HG02759 (cell line): ENCODE measurements at regions not wholly inside any gene's neighbourhood (a gene's known extent, or its start where the extent isn't known, plus 50 kb on each side); places are given as distances from the start of the nearest gene placed in this dataset.

Experiments used
- ATAC-seq: cut with Tn5 transposase; IDR thresholded peaks from one replicate; pipeline ENCODE4 v1.9.1; 2021; ENCODE audit warnings: mild to moderate bottlenecking, moderate library complexity; ENCODE audit not compliant: unreplicated experiment

DNA sequence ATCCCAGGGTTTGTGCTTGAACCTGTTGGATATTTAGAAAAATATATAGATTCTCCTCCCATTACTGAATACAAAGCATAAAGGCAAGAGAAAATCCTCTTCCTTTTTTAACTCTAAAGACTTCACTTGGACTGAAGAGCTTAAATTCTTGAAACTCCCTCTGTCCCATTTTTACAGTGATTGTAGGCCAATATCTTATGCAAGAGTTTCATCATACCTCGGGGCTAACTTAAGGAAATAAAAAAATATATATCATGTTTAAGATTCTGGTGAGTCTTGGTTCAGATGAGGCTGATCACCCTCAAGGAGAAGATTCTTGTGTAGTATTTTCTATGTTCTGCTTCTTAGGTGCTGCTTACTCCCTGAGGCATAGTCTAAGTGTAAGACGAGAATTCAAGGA, 1449.6 kb downstream of the C4orf33 start:
- ATAC-seq: no peak

DNA sequence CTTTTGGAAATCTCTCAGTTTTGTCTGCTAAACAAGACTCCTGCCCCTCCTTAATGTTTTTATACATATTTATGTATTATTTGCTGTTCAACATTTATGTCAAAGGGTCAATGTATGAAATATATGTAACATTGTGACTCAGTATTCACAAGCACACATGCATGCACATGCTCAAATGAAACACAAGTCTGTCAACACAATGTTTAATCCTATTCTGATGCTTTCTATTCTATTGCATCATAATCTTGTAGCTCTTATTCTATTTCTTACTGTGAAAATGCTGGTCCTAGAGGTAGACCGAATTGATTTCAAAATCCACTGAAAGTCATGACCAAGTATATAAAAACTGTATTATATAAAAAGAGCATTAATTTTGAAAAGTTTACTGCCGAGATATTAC, 1463.3 kb downstream of the C4orf33 start:
- ATAC-seq: no peak

DNA sequence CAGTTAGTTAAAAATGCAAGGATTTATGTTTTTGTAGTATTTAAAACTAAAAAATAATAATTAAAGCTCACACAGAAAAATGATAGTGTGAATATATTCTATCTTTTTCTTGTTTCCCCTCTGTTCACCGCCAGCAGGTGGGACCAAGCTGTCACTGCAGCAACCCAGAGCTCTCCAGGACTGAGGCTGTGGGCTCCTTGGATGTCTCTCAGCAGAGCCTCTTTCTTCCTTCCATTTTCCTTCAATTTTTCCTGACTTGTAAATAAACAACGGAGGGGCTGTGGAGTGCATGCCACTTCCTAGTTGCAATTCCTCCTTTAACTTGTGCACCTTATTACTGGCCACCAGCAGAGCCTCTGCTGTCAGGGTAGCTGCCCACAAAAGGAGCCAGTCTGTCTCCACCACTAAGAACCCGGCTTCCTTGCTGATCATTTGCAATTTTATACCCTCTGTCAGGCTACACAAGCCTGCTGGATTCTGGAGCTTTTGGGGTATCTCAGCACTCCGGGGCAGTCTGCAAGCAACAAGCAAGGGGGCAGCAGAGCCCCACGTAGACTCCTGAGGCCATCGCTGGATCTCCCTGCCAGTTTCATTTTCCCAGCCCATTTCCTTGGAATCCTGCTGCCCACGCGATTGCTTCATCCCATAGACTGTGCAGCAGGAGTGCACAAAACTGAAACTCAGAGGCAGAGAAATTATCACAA, 1467.4 kb downstream of the C4orf33 start:
- ATAC-seq: no peak

GRCh38 chr4:130563889-130564418, 1468.0 kb downstream of the C4orf33 start:
- ATAC-seq: no peak

- ATAC-seq: no peak
Measured at GRCh38 chr4:130568746-130569145, 1472.8 kb downstream of the C4orf33 start.

GRCh38 chr4:130573742-130574141, 1477.8 kb downstream of the C4orf33 start:
- no peak for ATAC-seq

DNA sequence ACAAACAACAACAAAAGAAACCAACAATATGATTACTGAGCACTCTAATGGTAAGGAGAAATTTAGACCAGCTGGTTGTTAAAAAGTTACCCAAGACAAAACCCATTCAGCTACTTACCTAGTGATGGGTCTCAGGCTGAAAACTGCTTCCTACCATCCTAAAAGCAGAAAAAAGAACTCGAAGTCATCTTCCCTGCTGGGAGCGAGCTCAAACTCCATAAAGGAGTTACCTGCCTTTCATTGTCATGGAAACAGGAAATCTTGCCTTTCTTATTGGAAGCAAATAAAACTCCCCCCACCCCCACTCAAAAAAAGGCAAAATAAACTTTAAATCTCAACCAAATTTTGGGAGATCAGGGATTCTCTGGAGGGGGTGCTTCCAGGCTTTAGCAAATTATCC, 1478.3 kb downstream of the C4orf33 start:
- no peak for ATAC-seq

DNA sequence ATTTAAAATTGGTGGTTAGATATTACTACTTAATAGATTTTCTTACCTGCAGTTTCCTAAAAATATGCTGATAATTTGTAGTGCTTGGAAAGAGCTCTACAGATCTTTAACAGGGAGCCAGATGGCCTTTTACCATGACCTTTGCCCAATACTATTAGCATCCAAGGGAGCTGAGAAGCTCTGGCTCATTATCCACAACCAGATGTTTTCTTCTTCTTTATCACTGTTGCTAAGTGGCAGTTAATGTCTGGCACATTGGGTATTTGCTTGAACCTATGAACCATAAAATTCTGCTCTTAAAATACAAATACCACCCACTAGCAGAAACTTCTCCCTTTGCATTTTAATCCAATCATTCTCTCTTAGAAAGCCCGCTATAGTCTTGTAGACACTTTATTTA, 1480.3 kb downstream of the C4orf33 start:
- no peak for ATAC-seq

DNA sequence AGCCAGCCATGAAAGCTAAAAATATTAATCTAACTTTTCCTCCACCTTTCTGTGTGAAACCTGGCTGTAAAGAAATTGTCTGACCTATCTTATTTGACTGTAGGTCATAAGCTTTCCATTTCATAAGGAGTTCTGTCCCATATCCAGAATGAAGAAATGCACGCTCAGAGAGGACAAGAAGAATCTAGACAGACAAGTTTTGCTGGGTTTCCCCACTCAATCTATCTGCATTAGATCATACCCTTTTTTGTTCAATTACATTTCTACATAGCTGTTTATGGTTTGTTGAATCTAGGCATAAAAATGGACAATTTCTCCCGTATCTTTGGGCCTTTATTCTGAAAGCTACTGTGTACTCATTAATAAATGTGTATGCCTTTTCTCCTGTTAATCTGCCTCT, 1495.1 kb downstream of the C4orf33 start:
- ATAC-seq: no peak

- no peak for ATAC-seq
Measured at GRCh38 chr4:130600706-130601105, 1504.8 kb downstream of the C4orf33 start.

GRCh38 chr4:130603043-130603442, 1507.1 kb downstream of the C4orf33 start:
- no peak for ATAC-seq

GRCh38 chr4:130608121-130608520, 1512.2 kb downstream of the C4orf33 start:
- no peak for ATAC-seq

DNA sequence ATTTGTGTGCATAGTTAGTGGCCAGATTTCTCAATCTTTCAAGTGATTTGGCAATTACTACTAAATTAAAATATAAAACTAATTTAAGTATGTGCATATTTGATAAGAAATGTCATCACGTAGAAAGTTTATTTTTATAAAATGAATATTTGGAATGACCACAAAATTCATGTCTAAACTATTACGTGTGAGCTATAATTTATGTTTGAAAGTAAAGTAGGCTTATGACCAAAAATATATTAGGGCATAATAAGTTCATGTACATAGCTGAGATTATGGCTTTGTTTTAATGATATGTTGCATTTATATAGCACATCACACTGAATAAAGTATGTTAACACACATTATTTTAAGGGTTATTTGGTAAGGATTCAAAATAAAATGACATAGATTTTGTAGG, 1532.6 kb downstream of the C4orf33 start:
- ATAC-seq: no peak

- ATAC-seq: no peak
Measured at GRCh38 chr4:130632731-130633604, 1537.0 kb downstream of the C4orf33 start.

DNA sequence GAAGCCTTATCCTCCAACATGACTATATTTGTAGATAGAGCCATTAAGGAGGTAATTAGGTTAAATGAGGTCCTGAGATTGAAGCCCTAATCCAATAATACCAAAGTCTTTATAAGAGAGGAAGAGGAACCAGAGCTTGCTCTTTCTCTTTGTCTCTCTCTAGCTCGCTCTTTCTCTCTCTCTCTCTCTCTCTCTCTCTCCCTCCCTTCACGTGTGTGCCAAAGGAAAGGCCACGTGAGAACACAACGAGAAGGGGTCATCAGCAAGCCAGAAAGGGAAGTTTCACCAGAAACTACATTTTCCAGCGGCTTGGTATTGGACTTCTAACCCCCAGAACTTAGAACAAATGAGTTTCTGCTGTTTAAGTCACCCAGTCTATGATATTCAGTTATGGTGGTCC, 1540.5 kb downstream of the C4orf33 start:
- ATAC-seq: no peak

GRCh38 chr4:130640592-130640991, 1544.6 kb downstream of the C4orf33 start:
- ATAC-seq: no peak

- ATAC-seq: no peak
Measured at GRCh38 chr4:130646886-130647285, 1550.9 kb downstream of the C4orf33 start.

DNA sequence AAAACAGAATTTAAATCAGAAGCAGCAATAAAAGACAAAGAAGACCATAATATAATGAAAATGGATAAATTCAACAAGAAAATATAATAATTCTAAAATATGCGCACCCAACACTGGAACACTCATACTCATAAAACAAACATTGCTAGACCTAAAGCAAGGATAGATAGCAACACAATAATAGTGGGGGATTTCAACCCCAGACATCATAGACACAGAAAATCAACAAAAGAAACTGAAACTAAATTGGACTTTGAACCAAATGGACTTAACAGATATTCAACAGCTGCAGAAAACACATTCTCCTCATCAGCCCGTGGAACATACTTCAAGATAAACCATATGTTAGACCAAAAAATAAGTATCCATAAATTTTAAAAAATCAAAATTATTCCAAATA, 1552.6 kb downstream of the C4orf33 start:
- no peak for ATAC-seq

DNA sequence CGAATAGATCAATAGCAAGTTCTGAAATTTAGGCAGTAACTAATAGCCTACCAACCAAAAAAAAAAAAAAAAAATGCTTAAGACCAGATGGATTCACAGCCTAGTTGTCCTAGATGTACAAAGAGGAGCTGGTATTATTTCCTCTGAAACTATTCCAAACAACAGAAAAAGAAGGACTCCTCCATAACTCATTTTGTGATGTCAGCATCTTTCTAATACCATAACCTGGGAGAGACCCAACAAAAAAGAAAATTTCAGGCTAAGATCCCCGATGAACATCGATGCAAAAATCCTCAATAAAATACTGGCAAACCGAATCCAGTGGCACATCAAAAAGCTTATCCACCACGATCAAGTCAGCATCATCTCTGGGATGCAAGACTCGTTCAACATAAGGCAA, 1557.9 kb downstream of the C4orf33 start:
- ATAC-seq: no peak

GRCh38 chr4:130659320-130659719, 1563.4 kb downstream of the C4orf33 start:
- no peak for ATAC-seq

DNA sequence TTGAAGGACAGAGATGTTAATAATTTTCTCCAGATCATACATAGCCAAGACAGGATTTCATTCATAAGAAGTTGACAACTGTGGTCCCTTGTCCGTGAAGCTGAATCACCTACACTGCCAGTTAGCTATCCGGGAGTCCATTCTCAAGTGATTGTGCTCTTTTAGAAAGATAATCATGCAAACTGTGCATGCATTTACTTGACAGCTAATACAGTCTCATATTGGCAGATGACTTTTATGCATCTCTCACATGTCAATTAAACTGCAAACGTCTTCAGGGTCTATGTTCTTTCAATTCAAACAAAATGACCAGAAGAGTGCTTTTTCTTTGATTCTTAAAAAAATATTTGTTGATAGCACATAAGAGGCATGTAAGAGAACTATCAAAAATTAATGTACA, 1572.9 kb downstream of the C4orf33 start:
- no peak for ATAC-seq

- ATAC-seq: no peak
Measured at GRCh38 chr4:130675266-130675665, 1579.3 kb downstream of the C4orf33 start.
